ENCODE measurements at regions not wholly inside any gene's neighbourhood (a gene's known extent, or its start where the extent isn't known, plus 50 kb on each side); places are given as distances from the start of the nearest gene placed in this dataset.
"Not testable (repeated sequence)": the region's sequence is repeated elsewhere in the genome, so short reads cannot be mapped to it uniquely, and the experiment has no call there.

GRCh38 chr14:34381304-34381703 lies 80.7 kb downstream of the SPTSSA start:
- Histone ChIP-seq H3K27ac (peak overlapping the region in 1 of 2 experiments; percentile 76; a peak in 3 of 6 replicates), H3K4me1 (peaks cover 35% of the 10 kb centered on the region)
- H3K4me3 ChIP-seq; ATAC-seq; DNase-seq (ENCODE audit: low read depth in 1 of 2, low spot score in 1 of 2); FAIRE-seq; H3K9me3 ChIP-seq; H3K4me2 ChIP-seq; POLR2A ChIA-PET: not testable (repeated sequence)
- CTCF ChIA-PET, result interaction anchor here (0.9 to 2.6 kb wide), 2 partner anchors 26 to 50 kb away, joined by 3 to 6 read pairs; no protein-coding TSS in a partner anchor
- WGBS (ENCODE audit: missing lambda C conversion rate), result 74% methylated on average over 2 of the region's 2 CpGs

GRCh38 chr14:34380471-34380845 lies 81.6 kb downstream of the SPTSSA start:
- 76% methylated on average over 4 of the region's 4 CpGs for WGBS (ENCODE audit: missing lambda C conversion rate)
- Histone ChIP-seq H3K4me1 (peaks cover 35% of the 10 kb centered on the region), H3K4me2 (no peak overlapping the region; the same call in 2 of the 3 replicates), H3K27ac (peak overlapping the region; percentile 64 to 76; a peak in 5 of 6 replicates), H3K9me3 (no peaks in the 10 kb centered on the region), H3K4me3 (no peak overlapping the region)
- TF ChIP-seq CTCF (IDR thresholded peaks at IDR 0.05), result no peak
- FAIRE-seq (no peak), DNase-seq (ENCODE audit: low read depth in 1 of 2, low spot score in 1 of 2) (no peak), ATAC-seq (no peak)
- CTCF ChIA-PET, result interaction anchor here (2.6 kb wide), 1 partner anchor 49 kb away, joined by 6 read pairs; no protein-coding TSS in a partner anchor
- POLR2A ChIA-PET, result no interaction called here

- FAIRE-seq (no peak), DNase-seq (ENCODE audit: low read depth in 1 of 2, low spot score in 1 of 2) (no peak), ATAC-seq (no peak; a peak in 2 of 6 replicates)
- Histone ChIP-seq H3K9me3 (no peaks in the 10 kb centered on the region), H3K27ac (peak overlapping the region; percentile 64 to 76), H3K4me3 (no peak overlapping the region), H3K4me2 (peak overlapping the region; percentile 51), H3K4me1 (peaks cover 35% of the 10 kb centered on the region)
- WGBS (ENCODE audit: missing lambda C conversion rate), result 41% methylated on average over 4 of the region's 4 CpGs
- CTCF ChIA-PET, result interaction anchor here (0.6 to 2.6 kb wide), 3 partner anchors 13 to 572 kb away, joined by 3 to 6 read pairs (median 4); no protein-coding TSS in a partner anchor
- TF ChIP-seq FOSB (CRISPR knock-in tag; IDR thresholded peaks at IDR 0.05) (no peak), PBX3 (IDR thresholded peaks at IDR 0.05) (no peak), EP300 (IDR thresholded peaks at IDR 0.05) (no peak), ZFP36 (IDR thresholded peaks at IDR 0.05; ENCODE audit: borderline replicate concordance, partially characterized antibody) (no peak), JUNB (IDR thresholded peaks at IDR 0.05) (no peak), MAZ (IDR thresholded peaks at IDR 0.05; ENCODE audit: borderline replicate concordance, low read depth, low read length) (no peak), HOXB5 (CRISPR knock-in tag; IDR thresholded peaks at IDR 0.05) (no peak), MAFK (IDR thresholded peaks at IDR 0.05; ENCODE audit: partially characterized antibody) (no peak), RFX5 (IDR thresholded peaks at IDR 0.05) (no peak), HEYL (CRISPR knock-in tag; IDR thresholded peaks at IDR 0.05) (no peak), E2F6 (IDR thresholded peaks at IDR 0.05; ENCODE audit: borderline replicate concordance, low read depth) (no peak), NPAS2 (CRISPR knock-in tag; IDR thresholded peaks at IDR 0.05; ENCODE audit: borderline replicate concordance) (no peak), ATOH8 (CRISPR knock-in tag; IDR thresholded peaks at IDR 0.05; ENCODE audit: low read depth) (no peak), CTCF (IDR thresholded peaks at IDR 0.05) (no peak), CBX8 (IDR thresholded peaks at IDR 0.05) (no peak), RNF2 (IDR thresholded peaks at IDR 0.05; ENCODE audit: borderline replicate concordance, low read depth) (no peak), BHLHE40 (IDR thresholded peaks at IDR 0.05; ENCODE audit: low read depth, low read length) (no peak), TP53 (CRISPR knock-in tag; IDR thresholded peaks at IDR 0.05) (no peak), HOXA7 (CRISPR knock-in tag; IDR thresholded peaks at IDR 0.05) (no peak), REST (IDR thresholded peaks at IDR 0.05) (no peak)
- POLR2A ChIA-PET, result no interaction called here
Observed at GRCh38 chr14:34379816-34380470, 82.1 kb downstream of the SPTSSA start.
